Parathyroid adenoma (tissue), 2 donors: ENCODE measurements at regions not wholly inside any gene's neighbourhood (a gene's known extent, or its start where the extent isn't known, plus 50 kb on each side); places are given as distances from the start of the nearest gene placed in this dataset.
"Not testable (repeated sequence)": the region's sequence is repeated elsewhere in the genome, so short reads cannot be mapped to it uniquely, and the experiment has no call there.

Experiments used
- H2AFZ ChIP-seq: fragments of 300-600 bp; sonication (generic); one replicate; pipeline ENCODE4 v1.7.0; 2017; ENCODE audit warnings: antibody characterized with exemption, mild to moderate bottlenecking
- H3K27ac ChIP-seq: fragments of 300-600 bp; sonication (generic); one replicate; pipeline ENCODE4 v1.7.0; 2017
- H3K27me3 ChIP-seq: fragments of 300-600 bp; sonication (generic); one replicate; pipeline ENCODE4 v1.7.0; 2017; ENCODE audit warnings: low read length; ENCODE audit not compliant: control insufficient read depth, insufficient read depth
- H3K36me3 ChIP-seq: fragments of 300-600 bp; sonication (generic); one replicate; pipeline ENCODE4 v1.7.0; 2017; ENCODE audit warnings: low read length; ENCODE audit not compliant: control insufficient read depth, insufficient read depth
- H3K4me1 ChIP-seq: fragments of 300-600 bp; sonication (generic); one replicate; pipeline ENCODE4 v1.7.0; 2017; ENCODE audit warnings: control low read depth
- H3K4me2 ChIP-seq: fragments of 300-600 bp; sonication (generic); one replicate; pipeline ENCODE4 v1.7.0; 2017; ENCODE audit warnings: low read length
- H3K4me3 ChIP-seq: fragments of 300-600 bp; sonication (generic); one replicate; pipeline ENCODE4 v1.7.0; 2017; ENCODE audit warnings: low read depth, low read length
- H3K79me2 ChIP-seq: fragments of 300-600 bp; sonication (generic); one replicate; pipeline ENCODE4 v1.7.0; 2017; ENCODE audit warnings: control low read depth
- H3K9ac ChIP-seq: fragments of 300-600 bp; sonication (generic); one replicate; pipeline ENCODE4 v1.7.0; 2017; ENCODE audit warnings: mild to moderate bottlenecking
- H3K9me3 ChIP-seq: fragments of 300-600 bp; sonication (generic); one replicate; pipeline ENCODE4 v1.7.0; 2017; ENCODE audit warnings: low read length; ENCODE audit not compliant: control insufficient read depth
- CTCF ChIP-seq: fragments of 300-600 bp; sonication (generic); IDR thresholded peaks from one replicate; pipeline ENCODE4 v1.7.0; 2017; ENCODE audit warnings: antibody characterized with exemption, mild to moderate bottlenecking
- donor health status: primary hyperparathyroidism.

DNA sequence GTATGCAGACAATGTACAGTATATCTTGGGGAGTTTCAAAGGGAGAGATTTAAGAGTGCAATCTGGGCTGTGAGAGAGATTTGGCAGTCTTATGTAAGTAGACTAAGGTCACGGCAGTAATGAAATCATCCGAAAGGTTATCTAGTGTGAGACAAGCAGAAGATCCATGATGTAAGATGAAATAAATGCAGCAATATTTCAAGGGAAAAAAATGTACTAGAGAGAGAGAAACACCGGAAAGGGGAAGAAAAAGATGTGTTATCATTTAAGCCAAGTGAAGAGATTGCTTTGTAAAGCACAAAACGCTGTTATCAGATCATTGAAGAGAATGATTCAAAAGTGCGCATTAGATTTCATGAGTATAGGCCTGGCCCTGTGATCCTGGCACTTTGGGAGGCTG lies 88.4 kb upstream of the GUCY1A1 start:
- no peaks in the 10 kb centered on the region for H3K9me3 ChIP-seq
- H3K27me3 ChIP-seq, result no peaks in the 10 kb centered on the region
- no peaks in the 10 kb centered on the region for H3K36me3 ChIP-seq
- H3K4me2 ChIP-seq, result no peak overlapping the region
- no peak overlapping the region for H3K4me3 ChIP-seq
- no peaks in the 10 kb centered on the region for H3K79me2 ChIP-seq
- TF ChIP-seq CTCF, result no peak
- no peaks in the 10 kb centered on the region for H3K4me1 ChIP-seq
- H3K27ac ChIP-seq, result no peak overlapping the region
- H3K9ac ChIP-seq, result no peak overlapping the region
- H2AFZ ChIP-seq, result no peak overlapping the region

GRCh38 chr4:155574329-155574728 lies 92.3 kb upstream of the GUCY1A1 start:
- not testable (repeated sequence) for H3K4me2 ChIP-seq, H3K9me3 ChIP-seq, H3K9ac ChIP-seq, H3K4me3 ChIP-seq, H3K36me3 ChIP-seq, H3K27ac ChIP-seq, H3K79me2 ChIP-seq, H3K4me1 ChIP-seq, H2AFZ ChIP-seq, H3K27me3 ChIP-seq

- Histone ChIP-seq H3K4me3 (no peak overlapping the region), H3K79me2 (no peaks in the 10 kb centered on the region), H3K4me1 (no peaks in the 10 kb centered on the region), H3K4me2 (no peak overlapping the region), H3K27ac (no peak overlapping the region), H3K27me3 (no peaks in the 10 kb centered on the region), H3K9me3 (no peaks in the 10 kb centered on the region), H3K9ac (no peak overlapping the region), H3K36me3 (no peaks in the 10 kb centered on the region), H2AFZ (no peak overlapping the region)
- no peak for TF ChIP-seq CTCF
Measured at GRCh38 chr4:155573126-155573525, 93.5 kb upstream of the GUCY1A1 start.

- Histone ChIP-seq H3K9me3 (no peaks in the 10 kb centered on the region), H3K79me2 (no peaks in the 10 kb centered on the region), H3K27ac (no peak overlapping the region), H3K4me1 (no peaks in the 10 kb centered on the region), H3K4me2 (no peak overlapping the region), H3K36me3 (no peaks in the 10 kb centered on the region), H3K9ac (no peak overlapping the region), H3K4me3 (no peak overlapping the region), H3K27me3 (no peaks in the 10 kb centered on the region), H2AFZ (no peak overlapping the region)
- TF ChIP-seq CTCF, result no peak
Measured at GRCh38 chr4:155572106-155572703, 94.4 kb upstream of the GUCY1A1 start.

DNA sequence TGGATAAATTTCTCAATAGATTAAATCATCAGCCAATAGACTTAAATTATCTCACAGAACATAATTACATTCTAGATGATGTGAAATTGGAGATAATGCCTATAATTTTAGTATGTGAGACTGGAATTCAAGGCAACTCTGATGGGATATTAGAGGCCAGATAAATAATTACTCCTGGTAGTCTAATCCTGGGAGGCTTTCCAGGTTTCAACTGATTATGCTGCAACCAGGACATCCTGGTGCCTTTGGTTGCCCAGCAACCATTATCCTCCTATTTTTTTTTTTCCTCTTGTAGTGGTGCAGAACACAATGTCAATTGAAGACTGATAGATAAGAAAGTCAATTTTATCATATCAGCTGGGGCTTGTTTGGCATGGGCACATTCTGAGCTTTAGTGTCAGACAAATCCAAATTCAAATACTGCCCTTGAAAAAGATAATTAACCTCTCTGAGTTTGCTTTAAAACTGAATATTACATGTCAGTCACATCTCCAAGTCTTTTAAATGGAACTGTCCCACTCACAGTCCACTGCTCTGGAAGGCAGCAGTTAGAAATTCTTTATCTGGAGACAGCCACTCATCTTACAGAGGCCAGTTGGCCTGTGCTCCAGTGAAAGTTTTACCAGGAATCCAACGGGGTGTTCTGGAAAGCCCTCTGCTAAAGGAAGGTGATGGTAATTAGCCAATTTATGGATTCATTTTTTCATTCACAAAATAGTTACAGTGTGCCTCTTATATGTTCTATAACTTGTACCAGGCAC lies 95.3 kb upstream of the GUCY1A1 start:
- H3K4me3 ChIP-seq, result no peak overlapping the region
- no peak overlapping the region for H3K4me2 ChIP-seq
- H3K4me1 ChIP-seq, result no peaks in the 10 kb centered on the region
- H3K36me3 ChIP-seq, result no peaks in the 10 kb centered on the region
- H3K9me3 ChIP-seq, result no peaks in the 10 kb centered on the region
- H2AFZ ChIP-seq, result no peak overlapping the region
- no peak for TF ChIP-seq CTCF
- H3K79me2 ChIP-seq, result no peaks in the 10 kb centered on the region
- no peaks in the 10 kb centered on the region for H3K27me3 ChIP-seq
- H3K9ac ChIP-seq, result no peak overlapping the region
- no peak overlapping the region for H3K27ac ChIP-seq
